GM18505 (cell line): ENCODE measurements at regions not wholly inside any gene's neighbourhood (a gene's known extent, or its start where the extent isn't known, plus 50 kb on each side); places are given as distances from the start of the nearest gene placed in this dataset.
"Not testable (repeated sequence)": the region's sequence is repeated elsewhere in the genome, so short reads cannot be mapped to it uniquely, and the experiment has no call there.

Source experiments
- ATAC-seq: cut with Tn5 transposase; IDR thresholded peaks from one replicate; pipeline ENCODE4 v1.9.1; 2021; ENCODE audit not compliant: unreplicated experiment
- POLR2A ChIP-seq: IDR thresholded peaks from 4 replicates; pipeline ENCODE4 v1.6.1; 2011; ENCODE audit warnings: borderline replicate concordance; ENCODE audit not compliant: insufficient read depth, insufficient read length; ENCODE audit errors: extremely low read depth

DNA sequence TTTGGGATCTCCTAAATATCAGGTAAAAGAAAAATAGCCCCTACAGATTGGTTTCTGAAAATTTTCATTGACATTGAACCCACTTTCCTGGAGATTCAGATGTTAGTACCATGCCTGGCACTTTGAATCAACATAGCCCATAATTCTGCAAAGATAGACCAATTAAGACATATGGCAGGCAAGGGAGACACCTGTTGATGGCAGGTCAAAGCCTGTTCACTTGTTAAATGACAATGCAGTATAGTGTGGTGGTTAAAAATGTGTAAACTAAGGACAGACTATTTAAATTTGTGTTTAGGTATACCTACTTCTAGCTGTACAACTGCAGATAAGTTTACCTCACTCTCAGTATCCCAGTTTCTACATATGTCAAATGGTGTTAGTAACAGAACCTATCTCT is 178.1 kb upstream of the MMADHC start:
- TF ChIP-seq POLR2A, result no peak
- ATAC-seq, result no peak

DNA sequence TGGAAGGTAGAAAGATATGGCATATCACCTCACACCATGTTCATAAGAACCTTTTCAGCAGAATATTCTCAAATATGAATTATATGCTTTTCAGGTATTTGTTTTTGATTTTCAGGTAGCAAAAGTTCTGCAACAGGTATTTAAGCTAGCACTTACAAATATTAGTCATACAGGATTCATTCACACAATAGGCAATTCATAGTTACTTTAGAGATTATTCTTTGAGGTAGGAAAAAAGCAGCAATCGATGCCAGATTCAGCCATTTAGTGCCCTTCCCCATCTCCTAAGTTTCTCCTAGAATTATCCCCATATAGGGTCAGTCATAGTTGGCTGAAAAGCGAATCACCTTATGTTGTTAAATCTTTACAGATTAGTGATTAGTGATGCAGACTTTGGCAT is 177.4 kb upstream of the MMADHC start:
- no peak for ATAC-seq

DNA sequence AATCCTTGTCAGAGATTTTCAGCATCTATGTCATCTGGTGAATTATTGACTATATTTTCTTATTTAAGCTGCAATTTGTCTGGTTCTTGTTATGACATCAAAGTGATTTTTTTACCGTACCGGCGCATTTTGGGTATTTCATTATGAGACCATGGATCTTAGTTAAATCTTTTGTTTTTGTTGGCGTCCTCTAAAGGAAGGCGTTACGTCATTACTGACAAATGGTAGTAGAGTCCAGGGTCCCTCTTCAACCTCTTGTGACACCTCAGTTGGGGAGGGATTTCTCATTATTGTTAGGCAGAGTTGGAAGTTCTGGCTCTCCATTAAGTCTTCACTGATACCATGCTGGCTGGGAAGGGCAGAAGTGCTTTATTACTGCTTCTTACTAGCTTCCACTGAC is 175.8 kb upstream of the MMADHC start:
- no peak for ATAC-seq
- TF ChIP-seq POLR2A, result no peak

More for the DNA sequence above, 177.4 kb upstream of the MMADHC start:
- TF ChIP-seq POLR2A, result no peak

DNA sequence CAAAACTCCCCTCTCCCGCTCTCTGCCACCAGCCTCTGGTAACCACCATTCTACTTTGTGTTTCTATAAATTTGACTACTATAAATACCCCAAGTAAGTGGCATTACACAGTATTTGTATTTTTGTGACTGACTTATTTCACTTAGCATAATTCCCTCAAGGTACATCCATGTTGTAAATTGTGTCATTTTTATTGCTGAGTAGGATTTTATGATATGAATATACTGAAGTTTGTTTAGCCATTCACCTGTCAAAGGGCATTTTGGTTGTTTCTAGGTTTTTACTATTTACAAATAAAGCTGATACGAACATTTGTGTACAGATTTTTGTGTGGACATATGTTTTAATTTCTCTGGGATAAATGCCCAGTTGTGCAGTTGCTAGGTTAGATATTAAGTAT is 174.0 kb upstream of the MMADHC start:
- TF ChIP-seq POLR2A, result no peak
- no peak for ATAC-seq

DNA sequence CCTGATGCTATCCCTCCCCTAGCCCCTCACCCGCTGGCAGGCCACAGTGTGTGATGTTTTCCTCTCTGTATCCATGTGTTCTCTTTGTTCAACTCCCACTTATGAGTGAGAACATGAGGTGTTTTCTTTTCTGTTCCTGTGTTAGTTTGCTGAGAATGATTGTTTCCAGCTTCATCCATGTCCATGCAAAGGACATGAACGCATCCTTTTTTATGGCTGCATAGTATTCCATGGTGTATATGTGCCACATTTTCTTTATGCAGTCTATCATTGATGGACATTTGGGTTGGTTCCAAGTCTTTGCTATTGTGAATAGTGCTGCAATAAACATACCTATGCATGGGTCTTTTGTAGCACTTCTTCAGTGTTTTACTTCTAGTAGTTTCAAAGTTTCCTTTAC is 171.8 kb upstream of the MMADHC start:
- ATAC-seq, result not testable (repeated sequence)

DNA sequence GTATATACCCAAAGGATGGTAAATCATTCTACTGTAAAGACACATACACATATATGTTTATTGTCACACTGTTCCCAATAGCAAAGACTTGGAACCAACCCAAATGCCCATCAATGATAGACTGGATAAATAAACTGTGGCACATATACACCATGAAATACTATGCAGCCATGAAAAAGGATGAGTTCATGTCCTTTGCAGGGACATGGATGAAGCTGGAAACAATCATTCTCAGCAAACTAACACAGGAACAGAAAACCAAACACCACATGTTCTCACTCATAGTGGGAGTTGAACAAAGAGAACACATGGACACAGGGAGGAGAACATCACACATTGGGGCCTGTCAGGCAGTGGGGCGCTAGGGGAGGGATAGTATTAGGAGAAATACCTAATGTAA is 167.1 kb upstream of the MMADHC start:
- not testable (repeated sequence) for ATAC-seq

DNA sequence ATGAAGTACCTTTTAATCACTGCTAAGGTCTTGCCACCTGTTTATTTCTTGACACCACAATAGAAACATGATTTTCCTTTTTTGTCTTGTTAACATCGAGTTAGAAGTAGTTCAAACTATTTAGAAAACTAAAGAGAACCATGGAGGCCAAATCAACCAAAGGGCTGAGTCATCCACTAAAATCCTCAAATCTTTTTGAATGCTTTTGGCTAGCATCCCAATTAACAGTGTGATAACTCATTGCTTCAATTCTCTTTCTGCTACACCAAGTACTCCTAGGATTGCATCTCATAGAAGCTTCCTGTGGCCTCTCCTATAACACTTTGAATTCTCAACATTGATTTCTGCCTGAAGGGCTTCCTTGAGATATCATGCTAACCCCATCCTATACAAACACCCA is 159.9 kb upstream of the MMADHC start:
- ATAC-seq, result no peak
- TF ChIP-seq POLR2A, result no peak

DNA sequence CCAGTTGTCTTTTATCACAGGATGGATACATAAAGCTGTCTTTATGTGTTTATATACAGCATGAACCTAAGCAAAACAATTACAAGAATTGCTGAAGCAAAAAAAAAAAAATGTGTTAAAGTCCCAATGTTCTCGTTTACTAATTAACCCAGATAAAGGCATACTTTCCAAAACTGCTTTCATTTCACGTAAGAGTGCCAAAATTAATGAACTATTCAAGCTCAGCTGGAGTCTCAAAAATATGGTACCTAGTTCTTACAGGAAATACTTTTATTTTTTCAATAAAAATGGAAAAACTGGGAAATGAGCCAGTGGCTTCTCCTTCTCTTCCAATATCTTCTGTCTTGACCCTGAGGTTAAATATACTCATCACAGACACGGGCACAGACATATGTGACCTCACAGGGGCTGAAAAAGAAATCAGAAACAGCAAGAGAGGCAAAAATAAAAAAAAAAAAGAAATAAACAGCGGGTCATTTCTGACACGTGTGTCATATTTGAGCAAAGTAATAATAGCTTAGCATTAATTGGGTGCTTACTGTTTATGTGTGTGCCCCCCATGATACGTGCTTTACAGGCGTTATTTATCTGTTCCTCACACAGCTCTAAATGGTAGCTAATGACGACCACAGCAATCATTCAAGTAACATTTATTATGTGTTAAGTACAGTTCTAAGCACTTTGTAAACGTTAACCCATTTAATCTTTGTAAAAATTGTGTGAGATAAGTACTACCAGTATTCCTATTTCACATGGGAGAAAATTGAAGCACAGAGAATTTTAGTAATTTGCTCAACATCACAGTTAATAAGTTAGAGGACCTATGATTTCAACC is 158.0 kb upstream of the MMADHC start:
- TF ChIP-seq POLR2A, result no peak
- ATAC-seq, result no peak

DNA sequence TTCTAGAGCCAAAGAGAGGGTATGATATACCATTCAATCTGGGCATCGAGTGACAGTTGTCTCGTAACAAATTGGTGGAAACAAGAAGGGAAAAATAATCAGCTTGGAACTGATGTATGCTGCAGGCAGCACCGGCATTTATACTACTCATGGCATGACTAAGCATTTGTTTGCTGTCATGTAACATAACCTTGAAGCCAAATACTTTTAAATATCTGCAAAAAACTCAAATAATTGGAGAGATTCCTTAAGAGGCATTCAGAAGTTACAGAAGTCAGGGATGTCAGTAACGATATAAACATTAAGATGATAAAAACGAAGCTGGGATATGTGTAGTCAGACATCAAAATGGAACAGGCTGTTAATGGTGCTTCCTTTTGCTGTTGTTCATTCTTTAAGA is 157.3 kb upstream of the MMADHC start:
- ATAC-seq, result no peak
- TF ChIP-seq POLR2A, result no peak

DNA sequence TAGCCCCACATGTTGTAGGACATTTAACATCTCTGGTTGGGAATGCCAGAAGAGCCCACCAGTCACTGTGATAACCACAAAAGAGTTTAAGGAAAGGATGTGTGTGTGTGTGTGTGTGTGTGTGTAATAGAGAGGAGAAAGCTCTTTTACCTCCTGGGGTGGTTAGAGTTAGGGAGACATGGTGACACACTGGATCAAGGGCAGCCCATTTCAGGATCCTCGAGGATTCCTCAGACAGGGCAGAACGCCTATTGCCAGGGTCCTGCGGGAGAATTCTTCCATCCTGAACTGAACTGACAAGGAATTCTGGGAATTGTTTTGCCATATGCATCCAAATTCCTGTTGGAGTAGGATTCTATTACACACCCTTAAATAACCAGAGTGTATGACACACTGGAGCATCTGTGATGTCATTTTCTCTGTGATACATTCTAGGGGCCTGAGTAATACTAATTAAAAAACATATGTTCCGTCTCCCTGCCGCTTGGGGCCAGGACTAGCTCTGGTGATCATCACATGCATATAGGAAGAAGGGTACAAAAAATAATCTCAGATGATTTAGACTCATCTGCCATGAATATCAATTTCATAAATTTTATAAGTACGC is 156.4 kb upstream of the MMADHC start:
- no peak for ATAC-seq
- no peak for TF ChIP-seq POLR2A

DNA sequence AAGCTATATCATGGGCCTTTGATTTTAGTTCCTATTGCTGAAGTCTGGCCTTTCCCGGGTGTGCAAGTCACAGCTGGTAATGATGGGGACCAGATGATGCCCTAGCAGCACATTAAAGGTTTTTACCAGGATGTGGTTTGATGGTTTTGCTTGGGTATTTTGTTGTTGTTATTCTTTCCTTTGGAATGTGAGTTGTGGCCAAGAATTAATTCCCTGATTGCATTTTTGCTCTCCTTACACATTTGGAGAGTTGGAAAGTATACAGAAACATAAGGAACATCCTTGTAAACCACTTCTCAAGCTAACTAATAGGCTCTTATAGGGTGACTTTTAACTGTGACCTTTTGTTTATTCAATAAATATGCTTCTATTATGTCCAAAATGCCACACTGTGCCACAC is 154.1 kb upstream of the MMADHC start:
- no peak for ATAC-seq

DNA sequence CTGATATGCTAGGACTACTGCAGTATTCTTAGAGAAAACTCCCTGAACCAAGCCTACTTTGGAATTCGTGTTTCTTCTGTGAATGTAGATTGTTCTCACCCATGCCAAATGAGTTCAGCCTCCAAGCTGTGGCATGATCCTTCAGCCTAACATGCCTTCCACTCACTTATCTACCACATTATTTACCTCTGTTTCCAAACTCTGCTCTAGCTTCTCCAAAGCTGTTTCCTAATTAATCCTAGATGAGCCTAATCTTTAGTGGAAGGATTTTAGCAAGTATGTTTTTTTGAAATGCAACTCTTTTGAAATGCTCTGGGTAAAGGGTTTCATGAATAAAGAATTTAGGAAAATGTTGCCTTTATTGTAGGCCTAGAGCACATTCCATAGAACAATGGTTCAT is 152.9 kb upstream of the MMADHC start:
- ATAC-seq, result no peak
- TF ChIP-seq POLR2A, result no peak

More for the DNA sequence above, 154.1 kb upstream of the MMADHC start:
- TF ChIP-seq POLR2A, result no peak

DNA sequence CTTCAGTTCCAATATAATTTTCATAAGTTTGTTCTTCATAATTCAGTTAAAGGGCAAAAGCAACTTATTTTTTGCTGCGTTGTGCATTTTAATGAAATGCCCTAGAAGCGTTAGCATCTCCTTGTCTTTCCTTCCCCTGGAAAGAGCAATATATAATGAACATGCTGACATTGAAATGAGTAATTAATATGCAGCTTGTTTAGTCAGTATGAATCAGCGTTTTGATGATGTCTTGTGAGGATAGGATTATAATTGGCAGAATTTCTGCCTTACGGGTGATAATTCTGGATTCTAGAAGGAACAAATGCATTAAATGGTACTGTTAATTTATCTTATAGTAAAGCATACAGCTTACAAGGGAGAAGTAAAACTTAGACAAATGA is 152.3 kb upstream of the MMADHC start:
- no peak for ATAC-seq
- no peak for TF ChIP-seq POLR2A

DNA sequence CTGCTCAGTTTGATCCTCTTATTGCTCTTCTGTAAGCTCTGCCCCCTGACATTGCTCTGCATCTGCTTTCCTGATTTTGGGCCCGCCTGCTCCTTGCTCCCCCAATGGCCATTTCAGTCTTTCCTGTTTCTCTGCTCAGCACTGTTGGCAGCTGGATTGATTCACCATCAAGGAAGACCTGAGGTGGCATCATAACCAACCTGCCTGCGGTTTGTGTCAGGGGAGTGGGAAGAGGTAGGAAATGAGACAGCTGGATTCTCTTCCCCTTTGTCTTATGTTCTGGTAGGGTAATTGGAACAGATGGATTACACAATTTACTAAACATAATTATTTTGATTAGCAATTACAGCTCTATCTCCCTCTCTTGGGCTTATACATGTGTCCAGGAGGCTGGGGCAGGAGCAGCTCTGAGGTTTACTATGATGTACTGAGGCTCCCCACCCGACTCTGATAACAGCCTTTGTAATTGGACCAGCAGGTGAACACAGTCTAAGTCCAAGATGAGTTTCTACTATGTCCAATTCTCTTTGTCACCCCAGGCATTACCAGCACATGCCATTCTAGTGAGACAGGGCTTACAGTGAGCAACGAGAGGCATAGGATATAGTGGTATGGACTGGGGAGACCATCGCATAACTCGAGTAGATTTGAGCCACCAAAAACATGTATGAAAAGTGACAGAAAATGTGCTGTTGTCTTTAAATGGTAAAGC is 151.8 kb upstream of the MMADHC start:
- no peak for ATAC-seq
- no peak for TF ChIP-seq POLR2A
